WTC11 (cell line): ENCODE measurements at regions not wholly inside any gene's neighbourhood (a gene's known extent, or its start where the extent isn't known, plus 50 kb on each side); places are given as distances from the start of the nearest gene placed in this dataset.

Source experiments
- ATAC-seq: fragments of 200-7000 bp; cut with Tn5 transposase; 2 replicates; pipeline ENCODE4 v1.10.0; 2021; ENCODE audit warnings: mild to moderate bottlenecking, moderate library complexity
- CTCF ChIA-PET: fragments of 300-600 bp; sonication (Branson Sonifier 250); formaldehyde crosslinking; loops from one replicate; lab custom pipeline; 2021; ENCODE audit warnings: antibody characterized with exemption; lab: Charles Lee
- POLR2A ChIA-PET: fragments of 350-600 bp; sonication (Branson Sonifier 250); formaldehyde crosslinking; loops from one replicate; lab custom pipeline; 2021; ENCODE audit warnings: antibody characterized with exemption; lab: Charles Lee
- DNase-seq: peaks from one replicate; pipeline ENCODE4 v3.0.0; 2021; ENCODE audit warnings: low spot score
- H3K27ac Mint-ChIP-seq: 2 replicates; pipeline ENCODE4 v1.8.0; 2021; ENCODE audit warnings: mixed read lengths
- H3K27me3 Mint-ChIP-seq: 2 replicates; pipeline ENCODE4 v1.8.0; 2021; ENCODE audit warnings: low read depth, mild to moderate bottlenecking, moderate library complexity, mixed read lengths
- H3K36me3 Mint-ChIP-seq: 2 replicates; pipeline ENCODE4 v1.8.0; 2021; ENCODE audit warnings: mixed read lengths
- H3K4me1 Mint-ChIP-seq: 2 replicates; pipeline ENCODE4 v1.8.0; 2022; ENCODE audit warnings: mixed read lengths
- H3K4me3 Mint-ChIP-seq: 2 replicates; pipeline ENCODE4 v1.8.0; 2021; ENCODE audit warnings: mild to moderate bottlenecking, moderate library complexity, mixed read lengths
- H3K9me3 Mint-ChIP-seq: 2 replicates; pipeline ENCODE4 v1.8.0; 2021; ENCODE audit warnings: mixed read lengths
- AFF4 ChIP-seq: sonication (generic); formaldehyde crosslinking; IDR thresholded peaks from 2 replicates; pipeline ENCODE4 v1.8.1; 2023; ENCODE audit warnings: mild to moderate bottlenecking, missing genetic modification reagents, borderline replicate concordance
- ATF2 ChIP-seq: sonication (generic); formaldehyde crosslinking; IDR thresholded peaks from 2 replicates; pipeline ENCODE4 v1.8.1; 2022; ENCODE audit warnings: low read depth, missing genetic modification reagents, borderline replicate concordance
- FOXJ3 ChIP-seq: sonication (generic); formaldehyde crosslinking; IDR thresholded peaks from 2 replicates; pipeline ENCODE4 v1.9.0; 2021; ENCODE audit warnings: missing genetic modification reagents, mild to moderate bottlenecking, borderline replicate concordance
- FOXK1 ChIP-seq: sonication (generic); formaldehyde crosslinking; IDR thresholded peaks from 2 replicates; pipeline ENCODE4 v1.8.0; 2022; ENCODE audit warnings: mild to moderate bottlenecking, moderate library complexity, missing genetic modification reagents
- IRF1 ChIP-seq: sonication (generic); formaldehyde crosslinking; IDR thresholded peaks from 2 replicates; pipeline ENCODE4 v1.8.0; 2023; ENCODE audit warnings: missing genetic modification reagents
- NFYB ChIP-seq: sonication (generic); formaldehyde crosslinking; conservative IDR thresholded peaks from 2 replicates; pipeline ENCODE4 v1.8.0; 2022; ENCODE audit warnings: low read depth, missing genetic modification reagents
- NR1H2 ChIP-seq: sonication (generic); formaldehyde crosslinking; IDR thresholded peaks from 2 replicates; pipeline ENCODE4 v1.9.0; 2021; ENCODE audit warnings: mild to moderate bottlenecking, moderate library complexity, missing genetic modification reagents
- NR2C2 ChIP-seq: sonication (generic); formaldehyde crosslinking; IDR thresholded peaks from 2 replicates; pipeline ENCODE4 v1.8.0; 2022; ENCODE audit warnings: mild to moderate bottlenecking, missing genetic modification reagents
- SMAD3 ChIP-seq: sonication (generic); formaldehyde crosslinking; IDR thresholded peaks from 2 replicates; pipeline ENCODE4 v1.8.0; 2022; ENCODE audit warnings: missing genetic modification reagents, mild to moderate bottlenecking, borderline replicate concordance
- ZNF138 ChIP-seq: sonication (generic); formaldehyde crosslinking; conservative IDR thresholded peaks from 2 replicates; pipeline ENCODE4 v1.8.1; 2022; ENCODE audit warnings: mild to moderate bottlenecking, moderate library complexity, missing genetic modification reagents
- ZNF281 ChIP-seq: sonication (generic); formaldehyde crosslinking; IDR thresholded peaks from 2 replicates; pipeline ENCODE4 v1.8.0; 2023; ENCODE audit warnings: mild to moderate bottlenecking, missing genetic modification reagents
- ZNF423 ChIP-seq: fragments of 250-450 bp; sonication (Bioruptor Pico); IDR thresholded peaks from 2 replicates; pipeline ENCODE4 v2.1.2; 2022; ENCODE audit warnings: mild to moderate bottlenecking, moderate library complexity
- ZSCAN18 ChIP-seq: fragments of 250-450 bp; sonication (Bioruptor Pico); IDR thresholded peaks from 2 replicates; pipeline ENCODE4 v2.1.2; 2022; ENCODE audit warnings: mild to moderate bottlenecking, moderate library complexity
- TF ChIP-seq, protein P1 (sequence below): fragments of 250-450 bp; sonication (Bioruptor Pico); conservative IDR thresholded peaks from 2 replicates; pipeline ENCODE4 v1.9.0; 2021; ENCODE audit warnings: mild to moderate bottlenecking
- TF ChIP-seq, protein P2 (sequence below): sonication (generic); formaldehyde crosslinking; IDR thresholded peaks from 2 replicates; pipeline ENCODE4 v1.8.0; 2023; ENCODE audit warnings: missing genetic modification reagents, mild to moderate bottlenecking, borderline replicate concordance

DNA sequence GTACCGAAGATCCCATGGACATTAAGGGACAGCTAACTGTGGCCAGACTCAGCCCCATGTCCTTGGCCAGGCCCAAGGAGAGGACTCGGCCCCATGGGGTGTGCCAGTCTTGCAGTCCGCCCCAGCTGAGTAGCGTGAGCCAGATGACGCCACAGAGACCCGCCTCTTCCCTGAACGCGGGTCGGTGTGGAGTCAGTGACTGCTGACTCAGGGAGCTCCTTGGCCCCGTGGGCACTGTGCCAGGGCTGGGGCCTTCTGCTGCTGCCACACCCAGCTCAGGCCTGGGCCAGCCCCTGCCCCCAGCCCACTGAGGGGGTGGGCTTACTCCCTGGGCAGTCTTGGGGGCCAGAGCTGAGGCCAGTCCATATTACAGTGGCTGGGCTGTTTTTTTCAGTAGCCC is 52.8 kb downstream of the PLXNA1 start:
- no peak overlapping the region for H3K27ac Mint-ChIP-seq
- no peak for ATAC-seq
- TF ChIP-seq, protein P1, sequence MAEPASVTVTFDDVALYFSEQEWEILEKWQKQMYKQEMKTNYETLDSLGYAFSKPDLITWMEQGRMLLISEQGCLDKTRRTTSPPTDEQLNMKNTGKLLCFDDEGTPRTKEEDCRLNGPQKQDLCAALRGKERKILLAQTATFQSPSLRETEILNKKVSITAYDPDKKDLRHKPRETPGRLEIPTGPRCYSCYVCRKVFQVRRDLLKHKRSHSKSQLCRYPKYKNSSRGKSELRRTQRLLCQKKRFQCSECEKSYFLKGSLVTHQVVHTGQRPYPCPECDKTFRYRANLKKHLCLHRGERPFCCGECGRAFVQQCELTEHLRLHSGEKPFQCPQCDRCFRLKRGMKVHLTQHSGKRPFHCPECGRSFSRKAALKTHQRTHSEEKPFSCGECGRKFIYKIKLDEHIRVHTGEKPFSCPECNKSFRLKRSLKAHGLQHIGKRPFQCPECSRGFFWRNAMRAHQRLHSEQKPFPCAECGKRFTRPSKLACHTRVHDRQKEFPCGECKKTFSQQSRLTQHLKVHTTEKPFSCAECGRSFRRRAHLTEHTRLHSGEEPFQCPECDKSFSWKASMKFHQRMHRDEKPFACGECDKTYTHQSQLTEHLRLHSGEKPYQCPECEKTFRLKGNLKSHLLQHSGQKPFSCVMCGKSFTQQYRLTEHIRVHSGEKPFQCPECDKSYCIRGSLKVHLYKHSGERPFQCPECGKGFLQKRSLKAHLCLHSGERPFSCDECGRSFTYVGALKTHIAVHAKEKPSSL (CRISPR knock-in tag): no peak
- TF ChIP-seq NFYB (CRISPR knock-in tag) (no peak), FOXK1 (CRISPR knock-in tag) (no peak)
- TF ChIP-seq, protein P2, sequence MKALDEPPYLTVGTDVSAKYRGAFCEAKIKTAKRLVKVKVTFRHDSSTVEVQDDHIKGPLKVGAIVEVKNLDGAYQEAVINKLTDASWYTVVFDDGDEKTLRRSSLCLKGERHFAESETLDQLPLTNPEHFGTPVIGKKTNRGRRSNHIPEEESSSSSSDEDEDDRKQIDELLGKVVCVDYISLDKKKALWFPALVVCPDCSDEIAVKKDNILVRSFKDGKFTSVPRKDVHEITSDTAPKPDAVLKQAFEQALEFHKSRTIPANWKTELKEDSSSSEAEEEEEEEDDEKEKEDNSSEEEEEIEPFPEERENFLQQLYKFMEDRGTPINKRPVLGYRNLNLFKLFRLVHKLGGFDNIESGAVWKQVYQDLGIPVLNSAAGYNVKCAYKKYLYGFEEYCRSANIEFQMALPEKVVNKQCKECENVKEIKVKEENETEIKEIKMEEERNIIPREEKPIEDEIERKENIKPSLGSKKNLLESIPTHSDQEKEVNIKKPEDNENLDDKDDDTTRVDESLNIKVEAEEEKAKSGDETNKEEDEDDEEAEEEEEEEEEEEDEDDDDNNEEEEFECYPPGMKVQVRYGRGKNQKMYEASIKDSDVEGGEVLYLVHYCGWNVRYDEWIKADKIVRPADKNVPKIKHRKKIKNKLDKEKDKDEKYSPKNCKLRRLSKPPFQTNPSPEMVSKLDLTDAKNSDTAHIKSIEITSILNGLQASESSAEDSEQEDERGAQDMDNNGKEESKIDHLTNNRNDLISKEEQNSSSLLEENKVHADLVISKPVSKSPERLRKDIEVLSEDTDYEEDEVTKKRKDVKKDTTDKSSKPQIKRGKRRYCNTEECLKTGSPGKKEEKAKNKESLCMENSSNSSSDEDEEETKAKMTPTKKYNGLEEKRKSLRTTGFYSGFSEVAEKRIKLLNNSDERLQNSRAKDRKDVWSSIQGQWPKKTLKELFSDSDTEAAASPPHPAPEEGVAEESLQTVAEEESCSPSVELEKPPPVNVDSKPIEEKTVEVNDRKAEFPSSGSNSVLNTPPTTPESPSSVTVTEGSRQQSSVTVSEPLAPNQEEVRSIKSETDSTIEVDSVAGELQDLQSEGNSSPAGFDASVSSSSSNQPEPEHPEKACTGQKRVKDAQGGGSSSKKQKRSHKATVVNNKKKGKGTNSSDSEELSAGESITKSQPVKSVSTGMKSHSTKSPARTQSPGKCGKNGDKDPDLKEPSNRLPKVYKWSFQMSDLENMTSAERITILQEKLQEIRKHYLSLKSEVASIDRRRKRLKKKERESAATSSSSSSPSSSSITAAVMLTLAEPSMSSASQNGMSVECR (CRISPR knock-in tag): no peak
- H3K4me1 Mint-ChIP-seq: no peaks in the 10 kb centered on the region
- H3K9me3 Mint-ChIP-seq: no peaks in the 10 kb centered on the region
- POLR2A ChIA-PET: no interaction called here
- H3K27me3 Mint-ChIP-seq: no peaks in the 10 kb centered on the region
- DNase-seq: no peak
- no peak overlapping the region for H3K4me3 Mint-ChIP-seq
- H3K36me3 Mint-ChIP-seq: peaks cover 2% of the 10 kb centered on the region
- CTCF ChIA-PET: no interaction called here

GRCh38 chr3:127036209-127037020 is 53.5 kb downstream of the PLXNA1 start:
- Mint-ChIP-seq H3K36me3 (peaks cover 1% of the 10 kb centered on the region), H3K27ac (no peak overlapping the region), H3K27me3 (no peaks in the 10 kb centered on the region), H3K9me3 (no peaks in the 10 kb centered on the region), H3K4me3 (no peak overlapping the region)
- POLR2A ChIA-PET: interaction anchor here (0.6 kb wide), 1 partner anchor 746 kb away, joined by 11 read pairs; no protein-coding TSS in a partner anchor
- TF ChIP-seq AFF4 (CRISPR knock-in tag) (no peak), ZNF423 (CRISPR knock-in tag) (no peak), FOXJ3 (CRISPR knock-in tag) (no peak), ZNF281 (no peak), ZSCAN18 (CRISPR knock-in tag) (no peak), SMAD3 (CRISPR knock-in tag) (no peak), NR1H2 (CRISPR knock-in tag) (no peak), ZNF138 (CRISPR knock-in tag) (no peak), IRF1 (CRISPR knock-in tag) (no peak), ATF2 (CRISPR knock-in tag) (no peak), NR2C2 (CRISPR knock-in tag) (no peak), NFYB (CRISPR knock-in tag) (no peak)
- TF ChIP-seq, all 79 proteins: peak for 0
- no peaks in the 10 kb centered on the region for H3K4me1 Mint-ChIP-seq
- CTCF ChIA-PET: no interaction called here
- ATAC-seq: no peak
- no peak for DNase-seq
